ENCODE measurements at regions not wholly inside any gene's neighbourhood (a gene's known extent, or its start where the extent isn't known, plus 50 kb on each side); places are given as distances from the start of the nearest gene placed in this dataset.

DNA sequence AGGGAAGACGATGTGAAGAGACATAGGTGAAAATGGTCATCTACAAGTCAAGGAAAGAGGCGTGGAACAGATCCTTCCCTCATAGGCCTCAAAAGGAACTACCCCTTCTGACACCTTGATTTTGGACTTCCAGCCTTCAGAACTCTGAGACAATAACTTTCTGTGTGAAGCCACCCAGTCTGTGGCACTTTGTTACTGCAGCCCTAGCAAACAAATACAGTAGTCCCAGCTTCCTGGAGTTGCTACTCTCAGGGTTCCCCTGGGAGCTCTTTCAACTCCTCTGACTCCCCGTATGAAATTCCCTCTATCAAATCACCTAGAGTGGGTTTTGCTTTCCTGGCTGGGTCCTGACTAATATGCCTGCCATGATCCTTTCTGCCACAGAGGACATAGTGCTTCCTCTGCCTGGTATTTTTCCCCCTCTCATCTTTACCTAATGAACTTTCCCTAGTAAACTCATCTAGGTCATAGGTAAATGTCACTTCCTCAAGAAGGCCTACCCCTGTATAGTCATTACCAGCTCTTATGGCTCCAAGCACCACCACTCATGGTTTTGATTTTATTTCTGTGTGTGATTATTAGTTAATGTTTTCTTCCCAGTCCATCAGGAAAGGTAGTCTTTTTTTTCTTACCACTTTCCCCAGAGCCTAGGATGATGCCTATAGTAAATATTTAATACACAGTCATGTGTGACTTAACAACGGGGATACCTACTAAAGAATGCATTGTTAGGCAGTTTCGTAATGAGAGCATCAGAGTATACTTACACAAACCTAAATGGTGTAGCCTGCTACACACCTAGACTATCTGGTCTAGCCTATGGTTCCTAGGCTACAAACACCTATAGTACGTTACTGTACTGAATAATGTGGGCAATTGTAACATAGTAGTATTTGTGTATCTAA, 111.5 kb upstream of the LGALSL start:
- no peak overlapping the region for H2AFZ ChIP-seq
- no peaks in the 10 kb centered on the region for H3K79me2 ChIP-seq
- no peak overlapping the region for H3K9ac ChIP-seq
- no peak overlapping the region for H3K27ac ChIP-seq
- H3K27me3 ChIP-seq (ENCODE audit: control insufficient read depth, insufficient read depth, low read length): no peaks in the 10 kb centered on the region
- no peaks in the 10 kb centered on the region for H3K4me1 ChIP-seq
- TF ChIP-seq, protein P1, sequence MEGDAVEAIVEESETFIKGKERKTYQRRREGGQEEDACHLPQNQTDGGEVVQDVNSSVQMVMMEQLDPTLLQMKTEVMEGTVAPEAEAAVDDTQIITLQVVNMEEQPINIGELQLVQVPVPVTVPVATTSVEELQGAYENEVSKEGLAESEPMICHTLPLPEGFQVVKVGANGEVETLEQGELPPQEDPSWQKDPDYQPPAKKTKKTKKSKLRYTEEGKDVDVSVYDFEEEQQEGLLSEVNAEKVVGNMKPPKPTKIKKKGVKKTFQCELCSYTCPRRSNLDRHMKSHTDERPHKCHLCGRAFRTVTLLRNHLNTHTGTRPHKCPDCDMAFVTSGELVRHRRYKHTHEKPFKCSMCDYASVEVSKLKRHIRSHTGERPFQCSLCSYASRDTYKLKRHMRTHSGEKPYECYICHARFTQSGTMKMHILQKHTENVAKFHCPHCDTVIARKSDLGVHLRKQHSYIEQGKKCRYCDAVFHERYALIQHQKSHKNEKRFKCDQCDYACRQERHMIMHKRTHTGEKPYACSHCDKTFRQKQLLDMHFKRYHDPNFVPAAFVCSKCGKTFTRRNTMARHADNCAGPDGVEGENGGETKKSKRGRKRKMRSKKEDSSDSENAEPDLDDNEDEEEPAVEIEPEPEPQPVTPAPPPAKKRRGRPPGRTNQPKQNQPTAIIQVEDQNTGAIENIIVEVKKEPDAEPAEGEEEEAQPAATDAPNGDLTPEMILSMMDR (IDR thresholded peaks at IDR 0.05): no peak
- H3K4me3 ChIP-seq (ENCODE audit: low read depth, low read length): no peak overlapping the region
- no peaks in the 10 kb centered on the region for H3K36me3 ChIP-seq (ENCODE audit: control insufficient read depth, insufficient read depth, low read length)
- H3K9me3 ChIP-seq (ENCODE audit: control insufficient read depth, low read length): no peaks in the 10 kb centered on the region
- H3K4me2 ChIP-seq (ENCODE audit: low read length): no peak overlapping the region

DNA sequence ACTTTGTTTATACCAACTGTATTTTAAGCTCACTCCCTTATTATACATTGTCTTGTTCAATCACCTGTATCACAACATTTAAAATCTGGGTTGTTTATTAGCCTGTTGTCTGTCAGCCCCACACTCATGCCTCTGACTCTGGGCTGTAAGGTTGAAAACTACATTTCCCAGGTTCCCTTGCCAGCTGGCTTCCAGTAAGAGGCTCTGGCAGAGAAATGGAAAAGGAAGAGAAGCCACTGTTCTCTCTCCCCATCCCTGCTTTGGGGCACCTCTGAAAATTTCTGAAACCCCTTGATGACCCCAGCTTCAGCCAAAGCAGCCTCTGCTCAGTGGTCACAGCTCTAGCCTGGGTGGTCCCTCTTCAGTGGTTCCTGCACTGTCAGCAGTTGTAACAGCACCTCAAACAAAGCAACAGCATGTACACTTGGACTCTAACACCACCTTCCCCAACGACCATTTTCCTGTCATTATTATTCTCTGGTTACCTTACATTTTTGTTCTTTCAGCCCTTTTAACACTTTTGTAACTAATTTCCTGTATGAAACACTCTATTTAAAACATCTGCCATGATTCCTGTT, 108.9 kb upstream of the LGALSL start:
- Histone ChIP-seq H3K27ac (no peak overlapping the region), H3K27me3 (ENCODE audit: control insufficient read depth, insufficient read depth, low read length) (no peaks in the 10 kb centered on the region), H3K36me3 (ENCODE audit: control insufficient read depth, insufficient read depth, low read length) (no peaks in the 10 kb centered on the region), H3K4me1 (no peaks in the 10 kb centered on the region), H2AFZ (peak overlapping the region; percentile 54), H3K9me3 (ENCODE audit: control insufficient read depth, low read length) (no peaks in the 10 kb centered on the region), H3K4me3 (ENCODE audit: low read depth, low read length) (no peak overlapping the region), H3K9ac (no peak overlapping the region), H3K79me2 (no peaks in the 10 kb centered on the region), H3K4me2 (ENCODE audit: low read length) (no peak overlapping the region)
- TF ChIP-seq, protein P1 (IDR thresholded peaks at IDR 0.05): no peak

DNA sequence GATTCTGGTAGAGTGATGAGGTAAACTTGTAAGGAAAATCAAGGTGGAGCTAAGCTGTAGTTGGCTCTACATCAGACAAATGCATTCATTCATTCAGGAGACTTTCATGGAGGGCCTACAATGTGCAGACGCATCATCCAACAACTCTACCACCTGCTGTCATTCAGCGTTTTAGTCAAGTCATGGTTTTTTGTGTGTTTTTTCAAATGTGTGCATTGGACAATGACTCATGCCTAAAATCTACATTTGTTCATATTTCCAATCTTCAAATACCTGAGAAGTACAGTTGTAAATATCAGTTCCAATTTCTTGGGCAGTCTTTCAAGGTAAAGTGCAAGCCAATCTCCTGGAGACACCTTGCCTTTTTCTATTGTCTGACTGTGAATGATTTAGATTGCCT, 108.0 kb upstream of the LGALSL start:
- H3K79me2 ChIP-seq: no peaks in the 10 kb centered on the region
- H3K9me3 ChIP-seq (ENCODE audit: control insufficient read depth, low read length): no peaks in the 10 kb centered on the region
- no peaks in the 10 kb centered on the region for H3K4me1 ChIP-seq
- H3K36me3 ChIP-seq (ENCODE audit: control insufficient read depth, insufficient read depth, low read length): no peaks in the 10 kb centered on the region
- TF ChIP-seq, protein P1 (IDR thresholded peaks at IDR 0.05): no peak
- H3K4me2 ChIP-seq (ENCODE audit: low read length): no peak overlapping the region
- H3K4me3 ChIP-seq (ENCODE audit: low read depth, low read length): no peak overlapping the region
- no peak overlapping the region for H3K27ac ChIP-seq
- H3K27me3 ChIP-seq (ENCODE audit: control insufficient read depth, insufficient read depth, low read length): no peaks in the 10 kb centered on the region
- H2AFZ ChIP-seq: no peak overlapping the region
- H3K9ac ChIP-seq: no peak overlapping the region

DNA sequence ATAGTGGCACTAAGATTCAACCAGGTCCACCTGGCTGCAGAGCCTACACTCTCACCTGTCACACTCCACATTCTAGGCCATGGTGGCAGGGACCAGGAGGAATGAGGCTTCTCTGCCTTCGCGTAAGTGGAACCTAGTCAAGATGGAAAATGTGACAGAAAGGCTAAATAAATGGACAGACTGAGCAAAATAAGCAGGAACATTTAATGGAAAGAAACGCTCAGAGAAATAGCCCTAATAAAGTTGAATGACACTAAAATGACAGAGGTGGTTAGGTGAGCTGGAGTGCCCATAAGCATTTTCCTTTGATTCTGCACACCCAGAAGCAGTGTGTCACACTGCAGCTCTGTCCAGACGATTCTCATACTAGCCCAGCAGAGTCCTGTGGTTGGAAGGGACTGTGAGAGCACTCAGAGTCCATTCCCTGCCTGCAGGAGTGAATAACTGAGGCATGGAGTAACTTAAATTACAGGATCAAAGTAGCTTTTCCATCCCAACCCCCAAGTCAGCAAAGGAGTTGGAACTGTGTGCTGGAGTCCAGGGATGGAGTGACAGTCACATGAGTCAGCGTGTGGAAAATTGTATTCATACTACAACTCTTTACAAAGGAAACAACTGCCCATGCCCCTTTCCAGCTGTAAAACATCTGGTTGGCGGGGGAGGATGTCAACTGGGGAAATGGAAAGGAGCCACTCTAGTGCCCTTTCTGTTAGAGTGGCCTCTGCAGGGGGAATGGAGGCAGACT, 105.4 kb upstream of the LGALSL start:
- no peaks in the 10 kb centered on the region for H3K4me1 ChIP-seq
- H3K27me3 ChIP-seq (ENCODE audit: control insufficient read depth, insufficient read depth, low read length): no peaks in the 10 kb centered on the region
- TF ChIP-seq, protein P1 (IDR thresholded peaks at IDR 0.05): no peak
- H3K9ac ChIP-seq: no peak overlapping the region
- H3K4me2 ChIP-seq (ENCODE audit: low read length): no peak overlapping the region
- no peaks in the 10 kb centered on the region for H3K79me2 ChIP-seq
- H3K36me3 ChIP-seq (ENCODE audit: control insufficient read depth, insufficient read depth, low read length): no peaks in the 10 kb centered on the region
- H3K4me3 ChIP-seq (ENCODE audit: low read depth, low read length): no peak overlapping the region
- no peak overlapping the region for H3K27ac ChIP-seq
- H3K9me3 ChIP-seq (ENCODE audit: control insufficient read depth, low read length): no peaks in the 10 kb centered on the region
- H2AFZ ChIP-seq: no peak overlapping the region
